DND-41 (cell line): ENCODE measurements at regions not wholly inside any gene's neighbourhood (a gene's known extent, or its start where the extent isn't known, plus 50 kb on each side); places are given as distances from the start of the nearest gene placed in this dataset.

ENCODE experiments used
- ATAC-seq: fragments of 200-7000 bp; cut with Tn5 transposase; 3 replicates; pipeline ENCODE4 v1.9.1; 2021; ENCODE audit warnings: low read depth; ENCODE audit not compliant: insufficient read depth
- DNase-seq: peaks from one replicate; pipeline ENCODE4 v3.0.0-alpha.2; 2020
- H2AFZ ChIP-seq: 2 replicates; pipeline ENCODE4 v1.6.0; 2012; ENCODE audit warnings: low read depth, low read length
- H3K27ac ChIP-seq: 2 replicates; pipeline ENCODE4 v1.5.1; 2012; ENCODE audit warnings: low read length, inconsistent platforms
- H3K27me3 ChIP-seq: fragments of 200-600 bp; sonication (generic); 2 replicates; pipeline ENCODE4 v1.6.0; 2012; ENCODE audit warnings: low read length, mild to moderate bottlenecking, inconsistent platforms; ENCODE audit not compliant: insufficient read depth, poor library complexity
- H3K36me3 ChIP-seq: 2 replicates; pipeline ENCODE4 v1.5.1; 2012; ENCODE audit warnings: low read length, inconsistent platforms; ENCODE audit not compliant: insufficient read depth
- H3K4me1 ChIP-seq: 2 replicates; pipeline ENCODE4 v1.5.1; 2012; ENCODE audit warnings: mild to moderate bottlenecking, low read length; ENCODE audit not compliant: insufficient read depth
- H3K4me2 ChIP-seq: 2 replicates; pipeline ENCODE4 v1.6.0; 2012; ENCODE audit warnings: mild to moderate bottlenecking, moderate library complexity, low read length, inconsistent platforms; ENCODE audit not compliant: insufficient read depth
- H3K4me3 ChIP-seq, 2 experiments: fragments of 200-600 bp in 1 of 2; shearing (Covaris generic) in 1 of 2; 2 replicates each; pipeline ENCODE4 v1.5.1; 2012 to 2016; ENCODE audit warnings: inconsistent platforms in 2 of 2, low read length in 2 of 2, mild to moderate bottlenecking in 2 of 2, low read depth in 1 of 2, moderate library complexity in 1 of 2
- H3K79me2 ChIP-seq: 2 replicates; pipeline ENCODE4 v1.6.0; 2012; ENCODE audit warnings: low read length, inconsistent platforms; ENCODE audit not compliant: insufficient read depth
- H3K9ac ChIP-seq: 2 replicates; pipeline ENCODE4 v1.6.0; 2012; ENCODE audit warnings: low read depth, mild to moderate bottlenecking, inconsistent platforms, low read length, moderate library complexity
- H3K9me3 ChIP-seq: 2 replicates; pipeline ENCODE4 v1.5.1; 2012; ENCODE audit warnings: low read length, moderate library complexity, mild to moderate bottlenecking, inconsistent platforms; ENCODE audit not compliant: insufficient read depth, severe bottlenecking
- H4K20me1 ChIP-seq: 2 replicates; pipeline ENCODE4 v1.6.0; 2012; ENCODE audit warnings: low read length; ENCODE audit not compliant: insufficient read depth
- CTCF ChIP-seq: IDR thresholded peaks from 2 replicates; pipeline ENCODE4 v1.5.1; 2012; ENCODE audit warnings: borderline replicate concordance, low read length, moderate library complexity, mild to moderate bottlenecking; ENCODE audit not compliant: poor library complexity, severe bottlenecking; ENCODE audit errors: extremely low read depth
- EZH2 ChIP-seq: IDR thresholded peaks from 3 replicates; pipeline ENCODE4 v1.6.1; 2012; ENCODE audit warnings: borderline replicate concordance, low read depth, mild to moderate bottlenecking, moderate library complexity, low read length, inconsistent platforms; ENCODE audit not compliant: severe bottlenecking

GRCh38 chr13:47816831-47817230, 184.2 kb downstream of the SUCLA2 start:
- TF ChIP-seq CTCF = no peak
- TF ChIP-seq EZH2 = no peak
- DNase-seq = no peak
- H3K4me3 ChIP-seq = no peak overlapping the region
- no peaks in the 10 kb centered on the region for H3K9me3 ChIP-seq
- H3K79me2 ChIP-seq = no peaks in the 10 kb centered on the region
- H3K27me3 ChIP-seq = no peaks in the 10 kb centered on the region
- H3K4me1 ChIP-seq = no peaks in the 10 kb centered on the region
- no peak overlapping the region for H3K4me2 ChIP-seq
- no peak overlapping the region for H3K27ac ChIP-seq
- no peak for ATAC-seq
- H2AFZ ChIP-seq = no peak overlapping the region
- no peak overlapping the region for H3K9ac ChIP-seq
- H3K36me3 ChIP-seq = no peaks in the 10 kb centered on the region
- H4K20me1 ChIP-seq = no peaks in the 10 kb centered on the region

GRCh38 chr13:47813718-47814117, 187.4 kb downstream of the SUCLA2 start:
- no peaks in the 10 kb centered on the region for H3K4me1 ChIP-seq
- peaks cover 3% of the 10 kb centered on the region for H3K27me3 ChIP-seq
- H2AFZ ChIP-seq = no peak overlapping the region
- H3K27ac ChIP-seq = no peak overlapping the region
- TF ChIP-seq CTCF (no peak), EZH2 (no peak)
- H3K4me3 ChIP-seq = no peak overlapping the region
- no peaks in the 10 kb centered on the region for H4K20me1 ChIP-seq
- no peak overlapping the region for H3K4me2 ChIP-seq
- no peaks in the 10 kb centered on the region for H3K9me3 ChIP-seq
- DNase-seq (no peak), ATAC-seq (no peak)
- H3K36me3 ChIP-seq = no peaks in the 10 kb centered on the region
- H3K79me2 ChIP-seq = no peaks in the 10 kb centered on the region
- H3K9ac ChIP-seq = no peak overlapping the region

GRCh38 chr13:47809411-47809810, 191.7 kb downstream of the SUCLA2 start:
- ATAC-seq (no peak), DNase-seq (no peak)
- no peaks in the 10 kb centered on the region for H3K4me1 ChIP-seq
- TF ChIP-seq EZH2 (no peak), CTCF (no peak)
- H2AFZ ChIP-seq = no peak overlapping the region
- H3K27me3 ChIP-seq = peaks cover 3% of the 10 kb centered on the region
- no peak overlapping the region for H3K4me3 ChIP-seq
- no peaks in the 10 kb centered on the region for H4K20me1 ChIP-seq
- H3K9me3 ChIP-seq = no peaks in the 10 kb centered on the region
- no peak overlapping the region for H3K4me2 ChIP-seq
- H3K27ac ChIP-seq = no peak overlapping the region
- H3K9ac ChIP-seq = no peak overlapping the region
- H3K36me3 ChIP-seq = no peaks in the 10 kb centered on the region
- no peaks in the 10 kb centered on the region for H3K79me2 ChIP-seq

GRCh38 chr13:47803131-47803530, 197.9 kb downstream of the SUCLA2 start:
- no peaks in the 10 kb centered on the region for H3K36me3 ChIP-seq
- H3K27ac ChIP-seq = no peak overlapping the region
- H3K9ac ChIP-seq = no peak overlapping the region
- no peaks in the 10 kb centered on the region for H3K79me2 ChIP-seq
- no peak overlapping the region for H3K4me2 ChIP-seq
- H3K4me1 ChIP-seq = no peaks in the 10 kb centered on the region
- no peak overlapping the region for H3K4me3 ChIP-seq
- H2AFZ ChIP-seq = no peak overlapping the region
- TF ChIP-seq CTCF (no peak), EZH2 (no peak)
- H3K9me3 ChIP-seq = no peaks in the 10 kb centered on the region
- DNase-seq (no peak), ATAC-seq (no peak)
- no peaks in the 10 kb centered on the region for H4K20me1 ChIP-seq
- no peaks in the 10 kb centered on the region for H3K27me3 ChIP-seq
